ENCODE measurements at regions not wholly inside any gene's neighbourhood (a gene's known extent, or its start where the extent isn't known, plus 50 kb on each side); places are given as distances from the start of the nearest gene placed in this dataset.

GRCh38 chr6:51250317-51250716 is 431.6 kb downstream of the TFAP2B start:
- DNase-seq (ENCODE audit: low read depth) = no peak

GRCh38 chr6:51257938-51258337 is 439.3 kb downstream of the TFAP2B start:
- DNase-seq (ENCODE audit: low read depth) = no peak

GRCh38 chr6:51260003-51260402 is 441.3 kb downstream of the TFAP2B start:
- no peak for DNase-seq (ENCODE audit: low read depth)

DNA sequence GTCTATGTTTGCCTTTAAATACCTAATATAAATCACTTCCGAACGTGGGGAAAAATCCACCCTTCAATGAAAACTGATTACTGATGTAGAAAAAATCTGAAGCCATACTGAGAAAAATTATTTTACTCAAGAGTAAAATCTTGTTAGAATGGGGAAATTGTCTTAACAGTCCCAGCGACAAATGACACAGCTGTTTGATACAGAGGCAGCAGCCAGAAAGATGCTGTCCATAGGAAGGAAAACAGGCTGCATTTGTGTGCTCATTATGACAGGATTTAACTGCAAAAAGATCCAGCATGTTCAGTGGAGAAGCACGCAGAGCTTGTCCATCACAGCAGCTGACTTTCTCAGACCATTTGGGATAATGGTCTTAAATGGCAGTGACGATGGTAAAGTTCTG is 443.0 kb downstream of the TFAP2B start:
- no peak for DNase-seq (ENCODE audit: low read depth)

DNA sequence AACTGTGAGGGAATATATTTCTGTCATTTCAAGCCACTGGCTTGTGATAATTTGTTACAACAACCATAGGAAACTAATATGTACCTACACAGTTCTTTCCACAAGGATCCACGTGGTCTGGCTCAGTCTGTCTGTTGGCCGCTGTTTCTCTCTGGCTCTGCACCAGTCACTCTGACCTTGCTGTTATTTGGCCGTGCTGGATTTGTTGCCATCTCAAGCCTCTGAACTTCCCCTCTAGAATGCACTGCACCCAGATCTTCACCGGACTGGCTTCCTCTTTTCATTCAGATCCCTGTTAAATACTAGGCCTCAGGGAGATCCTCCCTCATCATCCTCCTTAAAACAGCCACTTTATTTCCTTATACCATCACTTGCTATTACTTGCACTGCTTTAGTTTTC is 446.8 kb downstream of the TFAP2B start:
- DNase-seq (ENCODE audit: low read depth) = no peak

DNA sequence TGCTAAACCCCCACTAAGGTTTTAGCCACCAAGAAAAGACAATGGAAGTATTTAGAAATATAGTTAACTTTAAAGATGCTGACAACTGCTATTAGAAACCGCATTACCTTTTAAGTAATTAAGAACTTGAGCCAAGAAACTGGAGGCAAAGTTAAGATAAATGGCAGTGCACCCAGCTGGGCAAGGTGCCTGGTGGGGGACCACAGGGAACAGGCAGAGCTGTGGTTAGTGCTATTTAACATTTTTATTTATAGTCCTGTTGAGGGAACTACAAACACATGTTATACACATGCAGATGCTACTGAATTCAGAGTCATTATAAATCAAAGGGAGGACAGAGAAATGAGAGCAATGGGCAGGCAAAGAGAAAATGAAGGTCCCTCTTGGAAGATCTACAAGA is 447.9 kb downstream of the TFAP2B start:
- no peak for DNase-seq (ENCODE audit: low read depth)

- DNase-seq (ENCODE audit: low read depth) = no peak
Observed at GRCh38 chr6:51268666-51269065, 450.0 kb downstream of the TFAP2B start.

DNA sequence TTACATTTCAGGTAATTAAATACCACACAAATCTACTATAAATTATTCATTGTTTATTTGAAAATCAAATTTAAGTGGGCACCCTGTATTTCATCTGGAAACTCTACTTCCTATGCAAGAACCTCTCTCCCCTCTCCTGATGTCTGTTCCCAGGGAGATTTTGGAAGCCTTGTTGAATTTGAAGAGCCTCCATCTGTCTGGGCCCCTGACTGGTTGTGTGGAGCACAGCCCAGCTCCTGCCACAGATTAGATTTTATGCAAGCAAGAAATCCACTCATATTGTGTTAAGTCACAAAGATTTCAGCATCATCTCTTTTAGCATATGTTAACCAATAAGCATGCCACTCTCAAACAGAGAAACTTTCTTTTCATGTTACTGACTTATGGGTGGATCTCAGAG is 451.2 kb downstream of the TFAP2B start:
- no peak for DNase-seq (ENCODE audit: low read depth)

DNA sequence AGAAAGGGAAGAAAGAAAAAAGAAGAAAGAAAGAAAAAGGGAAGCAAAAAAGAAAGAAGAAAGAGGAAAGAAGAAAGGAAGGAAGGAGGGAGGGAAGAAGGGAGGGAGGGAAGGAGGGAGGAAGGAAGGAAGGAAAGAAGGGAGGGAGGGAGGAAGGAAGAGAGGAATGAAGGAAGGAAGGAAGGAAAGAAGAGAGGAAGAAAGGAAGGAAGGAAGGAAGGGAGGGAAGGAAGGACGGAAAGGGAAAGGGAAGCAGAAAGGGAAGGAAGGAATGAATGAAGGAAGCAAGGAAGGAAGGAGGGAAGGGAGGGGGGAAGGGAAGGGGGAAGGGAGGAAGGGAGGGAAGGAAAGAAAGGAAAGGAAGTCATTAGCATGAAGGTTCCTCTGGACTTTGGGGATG is 452.9 kb downstream of the TFAP2B start:
- no peak for DNase-seq (ENCODE audit: low read depth)

GRCh38 chr6:51273228-51273961 is 454.7 kb downstream of the TFAP2B start:
- DNase-seq (ENCODE audit: low read depth) = no peak

DNA sequence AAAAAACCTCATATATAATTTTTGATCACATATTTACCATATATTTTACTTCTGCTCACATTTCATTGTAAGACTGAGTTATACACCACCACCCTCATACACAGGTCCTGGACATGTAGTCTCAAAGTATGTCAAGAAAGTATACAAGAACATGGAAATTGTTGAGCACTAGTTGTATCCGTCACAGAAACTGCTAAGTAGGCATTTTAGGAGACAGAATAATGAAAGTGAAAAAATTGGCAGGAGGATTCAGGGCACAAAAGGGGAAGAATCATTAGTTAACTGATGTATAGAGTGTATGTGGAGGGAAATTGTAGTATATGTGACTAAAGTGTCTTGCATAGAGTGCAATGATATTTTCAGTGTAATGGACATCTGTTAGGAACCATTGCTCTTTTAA is 458.8 kb downstream of the TFAP2B start:
- no peak for DNase-seq (ENCODE audit: low read depth)

DNA sequence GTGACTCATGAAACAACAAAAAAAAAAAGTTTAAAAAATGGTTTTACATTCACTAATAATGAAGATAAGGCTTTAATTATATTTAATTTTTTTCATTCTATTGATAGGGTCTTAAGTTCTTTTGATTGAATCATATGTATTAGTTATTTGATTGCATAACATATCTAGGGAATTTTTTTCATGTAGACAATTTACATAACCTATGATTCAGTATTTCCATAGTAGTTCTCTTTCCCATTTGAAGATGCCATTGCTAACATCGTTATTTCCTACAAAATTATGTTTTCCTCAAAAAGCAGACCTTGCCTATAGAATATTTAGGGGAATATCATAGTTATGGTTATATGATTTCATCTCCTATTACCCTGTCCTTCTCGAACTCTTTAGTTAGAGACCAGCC is 463.4 kb downstream of the TFAP2B start:
- DNase-seq (ENCODE audit: low read depth) = no peak

GRCh38 chr6:51283723-51284355 is 465.2 kb downstream of the TFAP2B start:
- no peak for DNase-seq (ENCODE audit: low read depth)

DNA sequence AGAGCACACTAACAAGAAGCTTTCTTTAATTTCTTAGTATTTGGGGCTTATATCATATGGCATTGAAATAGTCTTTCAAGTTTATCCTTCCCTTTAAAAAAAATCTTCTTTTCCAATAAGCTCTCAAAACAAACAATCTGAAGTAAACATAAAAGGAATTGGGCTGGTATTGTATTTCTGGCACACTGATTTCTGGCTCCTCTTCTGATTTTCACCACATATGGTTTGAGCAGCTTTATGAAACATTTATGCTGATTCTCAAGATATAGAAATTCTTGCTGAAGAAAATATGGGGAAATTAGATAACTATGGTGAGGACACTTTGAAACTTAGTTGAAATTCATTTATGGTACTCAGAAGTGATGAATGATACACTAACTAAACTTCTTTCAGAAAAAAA is 467.2 kb downstream of the TFAP2B start:
- no peak for DNase-seq (ENCODE audit: low read depth)

- DNase-seq (ENCODE audit: low read depth) = no peak
Observed at GRCh38 chr6:51289041-51289440, 470.4 kb downstream of the TFAP2B start.

- DNase-seq (ENCODE audit: low read depth) = no peak
Observed at GRCh38 chr6:51292659-51293058, 474.0 kb downstream of the TFAP2B start.

GRCh38 chr6:51299621-51300380 is 481.1 kb downstream of the TFAP2B start:
- no peak for DNase-seq (ENCODE audit: low read depth)

DNA sequence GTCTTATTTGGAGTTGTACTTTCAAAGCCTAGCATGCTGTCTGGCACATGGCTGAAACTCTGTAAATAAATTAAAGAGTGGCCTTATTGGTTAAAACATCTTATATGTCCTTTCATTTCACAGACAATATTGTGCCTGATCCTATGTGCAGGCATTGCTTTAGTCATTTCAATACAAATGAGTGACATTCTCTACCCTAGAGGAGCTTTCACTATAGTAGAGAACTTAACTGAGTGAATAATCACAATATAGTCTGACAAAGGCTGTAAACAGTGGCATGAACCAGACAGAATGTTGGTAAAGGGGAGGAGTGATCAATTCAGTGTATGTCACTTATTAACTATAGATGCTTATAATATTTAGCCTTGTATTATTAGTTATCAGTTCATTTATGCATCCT is 481.8 kb downstream of the TFAP2B start:
- no peak for DNase-seq (ENCODE audit: low read depth)

GRCh38 chr6:51301962-51302361 is 483.3 kb downstream of the TFAP2B start:
- DNase-seq (ENCODE audit: low read depth) = no peak

GRCh38 chr6:51302431-51302830 is 483.8 kb downstream of the TFAP2B start:
- DNase-seq (ENCODE audit: low read depth) = no peak

DNA sequence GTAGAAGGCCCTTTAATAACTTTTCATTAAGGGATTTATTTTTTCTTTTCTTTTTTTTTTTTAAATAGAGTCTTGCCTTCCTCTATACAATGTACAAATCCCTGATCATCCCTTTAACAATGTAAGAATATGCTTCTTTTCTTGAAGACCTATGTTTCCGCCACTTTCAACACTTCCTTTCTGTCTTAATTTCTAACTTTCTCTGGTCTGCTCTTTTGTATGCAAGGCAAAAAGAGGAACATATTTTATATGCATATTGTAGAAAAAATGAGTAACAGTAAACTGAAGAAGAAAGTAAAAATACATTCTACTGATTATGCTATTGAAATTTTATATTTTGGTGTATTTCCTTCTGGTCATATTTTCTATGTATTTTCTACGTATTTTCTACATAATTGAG is 484.7 kb downstream of the TFAP2B start:
- DNase-seq (ENCODE audit: low read depth) = no peak

- no peak for DNase-seq (ENCODE audit: low read depth)
Observed at GRCh38 chr6:51314965-51315364, 496.3 kb downstream of the TFAP2B start.

GRCh38 chr6:51318674-51319073 is 500.0 kb downstream of the TFAP2B start:
- no peak for DNase-seq (ENCODE audit: low read depth)

Measured in fibroblast of the conjunctiva (primary cell).